Glomerular visceral epithelial cell (primary cell): ENCODE measurements at regions not wholly inside any gene's neighbourhood (a gene's known extent, or its start where the extent isn't known, plus 50 kb on each side); places are given as distances from the start of the nearest gene placed in this dataset.
"Not testable (repeated sequence)": the region's sequence is repeated elsewhere in the genome, so short reads cannot be mapped to it uniquely, and the experiment has no call there.

ENCODE experiments used
- DNase-seq: peaks from one replicate; pipeline ENCODE4 v3.0.0-alpha.2; 2016; ENCODE audit errors: extremely low spot score

DNA sequence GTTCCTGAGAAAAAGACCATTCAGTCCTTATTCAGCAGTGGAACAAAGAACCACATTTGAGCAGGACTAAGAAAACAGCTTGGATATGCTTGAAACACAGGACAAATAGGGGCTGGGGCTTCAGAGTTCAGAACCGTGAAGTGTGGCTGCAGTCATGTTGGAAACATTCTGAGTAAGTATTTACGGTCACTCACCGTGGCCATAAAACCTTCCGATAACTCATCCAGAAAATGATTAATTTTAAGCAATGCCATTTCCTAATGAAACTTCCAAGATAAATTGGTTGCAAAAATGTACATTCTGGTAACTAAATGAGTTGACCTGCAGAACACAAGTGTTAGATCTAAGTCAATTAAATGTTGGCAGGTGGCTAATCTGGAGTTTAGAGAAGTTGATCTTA lies 279.2 kb downstream of the CXCL12 start:
- no peak for DNase-seq

DNA sequence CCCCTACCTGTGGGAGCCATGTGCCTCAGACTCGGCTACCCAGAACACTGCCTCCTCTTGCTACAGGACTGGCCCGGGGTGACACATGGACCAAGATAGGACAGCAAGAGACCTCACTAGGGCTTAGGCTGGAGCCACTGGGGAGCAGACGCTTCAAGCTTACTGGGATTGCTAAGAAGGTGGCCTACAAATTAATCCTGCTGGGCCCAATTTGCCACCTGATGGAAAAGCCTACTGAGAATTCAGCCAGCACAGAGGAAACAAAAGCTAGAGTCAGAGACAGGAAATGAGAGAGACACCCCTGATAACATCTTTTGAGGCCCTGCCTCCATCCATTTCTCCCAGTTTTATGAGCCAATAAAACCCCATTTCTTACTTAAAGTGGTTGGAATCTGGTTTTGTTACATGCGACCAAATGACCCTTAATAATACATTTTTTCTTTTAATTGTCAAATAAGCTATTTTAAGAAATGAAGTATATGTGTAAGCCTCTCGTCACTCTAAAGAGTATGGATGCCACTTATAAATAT lies 282.1 kb downstream of the CXCL12 start:
- no peak for DNase-seq

DNA sequence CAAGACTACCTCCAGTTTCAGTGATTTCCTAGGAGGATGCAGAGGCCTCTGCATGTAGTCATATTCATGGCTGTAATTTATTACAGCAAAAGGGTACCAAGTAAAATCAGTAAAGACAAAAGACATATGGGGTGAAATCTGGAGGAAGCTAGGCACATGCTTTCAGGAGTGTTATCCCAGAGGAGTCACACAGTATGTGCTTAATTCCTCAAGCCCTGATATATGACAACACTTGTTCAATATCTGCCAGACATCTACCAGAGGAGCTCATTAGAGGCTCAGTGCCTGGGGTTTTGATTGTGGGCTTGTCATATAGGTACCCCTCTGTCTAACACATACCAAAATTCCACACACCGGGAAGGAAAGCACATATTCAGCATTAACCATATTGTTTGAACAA lies 283.8 kb downstream of the CXCL12 start:
- DNase-seq: no peak

DNA sequence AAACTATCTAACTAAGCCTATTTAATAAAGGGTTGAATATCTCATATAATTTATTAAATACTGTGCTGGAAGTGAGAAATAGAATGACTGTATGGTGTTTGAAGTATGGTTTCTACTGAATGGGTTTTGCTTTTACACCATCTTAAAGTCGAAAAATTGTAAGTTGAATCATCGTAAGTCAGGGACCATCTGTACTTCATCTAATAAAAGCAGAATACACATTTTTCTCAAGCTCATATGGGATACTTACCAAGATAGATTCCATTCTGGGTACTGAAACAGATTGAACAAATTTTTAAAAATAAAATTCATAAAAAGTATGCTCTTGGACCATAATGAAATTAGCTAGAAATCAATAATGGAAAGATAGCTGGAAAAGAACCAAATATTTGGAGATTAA lies 285.4 kb downstream of the CXCL12 start:
- no peak for DNase-seq

DNA sequence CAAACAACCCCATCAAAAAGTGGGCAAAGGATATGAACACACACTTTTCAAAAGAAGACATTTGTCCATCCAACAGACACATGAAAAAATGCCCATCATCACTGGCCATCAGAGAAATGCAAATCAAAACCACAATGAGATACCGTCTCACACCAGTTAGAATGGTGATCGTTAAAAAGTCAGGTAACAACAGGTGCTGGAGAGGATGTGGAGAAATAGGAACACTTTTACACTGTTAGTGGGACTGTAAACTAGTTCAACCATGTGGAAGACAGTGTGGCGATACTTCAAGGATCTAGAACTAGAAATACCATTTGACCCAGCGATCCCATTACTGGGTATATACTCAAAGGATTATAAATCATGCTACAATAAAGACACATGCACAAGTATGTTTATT lies 288.7 kb downstream of the CXCL12 start:
- not testable (repeated sequence) for DNase-seq

DNA sequence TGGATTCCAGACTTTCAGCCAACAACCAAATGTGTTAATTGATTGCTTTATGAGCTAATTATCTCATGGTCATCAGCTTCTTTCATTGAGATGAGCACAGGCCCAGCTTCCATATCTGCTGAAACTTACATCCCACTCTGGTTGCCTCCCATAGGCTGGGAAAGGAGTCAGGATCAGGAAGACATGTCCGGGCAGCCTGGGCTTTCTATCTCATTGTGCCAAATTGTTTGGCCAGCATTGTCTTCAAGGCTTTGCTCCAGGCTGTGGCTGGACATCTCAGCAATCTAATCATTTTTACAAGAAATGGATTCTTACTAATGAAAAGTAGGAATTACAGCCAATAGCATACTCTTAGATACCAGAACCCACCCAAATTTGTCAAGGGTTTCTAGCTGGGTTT lies 295.2 kb downstream of the CXCL12 start:
- DNase-seq: no peak

DNA sequence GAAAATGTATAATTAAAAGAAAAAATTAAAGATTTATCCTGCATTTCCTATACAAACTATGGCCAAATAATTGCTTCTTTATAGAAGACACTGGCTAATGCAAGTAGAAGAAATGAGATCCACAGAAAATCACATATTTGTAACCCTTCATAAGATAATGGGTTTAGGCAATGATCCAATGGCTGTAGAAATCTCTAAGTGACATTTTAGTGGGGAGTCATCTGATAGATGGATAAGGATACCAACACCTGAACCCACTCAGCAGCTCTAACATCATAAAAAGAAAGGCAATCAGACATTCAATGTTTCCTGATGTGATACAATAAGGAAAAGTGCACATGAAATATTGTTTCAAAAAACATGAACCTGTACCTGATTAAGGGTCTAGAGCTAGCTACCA lies 297.5 kb downstream of the CXCL12 start:
- DNase-seq: no peak

DNA sequence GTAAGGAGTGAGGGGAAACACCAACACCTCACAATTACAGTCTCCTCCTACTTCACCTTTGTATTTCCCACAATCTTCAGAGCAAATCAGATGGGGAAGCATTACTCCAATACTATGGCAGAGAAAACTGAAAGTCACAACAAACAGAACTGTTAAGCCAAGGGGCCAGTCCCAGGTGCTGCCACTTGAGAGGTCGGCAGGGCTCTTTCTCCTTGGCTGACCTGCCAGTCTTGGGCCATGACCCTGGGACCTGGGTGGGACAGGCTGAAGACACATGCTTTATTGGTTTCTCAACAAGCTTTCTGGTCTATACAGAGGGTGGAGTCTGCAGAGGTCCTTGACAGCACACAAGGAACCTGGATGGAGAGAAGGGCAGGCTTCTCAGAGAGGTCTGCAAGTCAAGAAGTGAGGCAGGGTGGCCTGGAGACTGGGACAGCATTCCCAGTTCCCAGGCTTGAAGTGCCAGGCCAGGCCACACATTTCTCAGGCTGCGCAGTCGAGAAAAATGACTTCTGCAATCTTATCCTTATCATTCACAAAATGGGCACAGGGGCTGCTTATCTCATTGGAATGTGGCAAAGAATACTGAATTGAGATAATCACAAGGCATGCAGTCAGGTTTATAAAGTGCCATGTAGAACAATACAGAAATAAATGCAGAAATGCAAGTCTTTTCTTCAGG lies 301.0 kb downstream of the CXCL12 start:
- DNase-seq: no peak

DNA sequence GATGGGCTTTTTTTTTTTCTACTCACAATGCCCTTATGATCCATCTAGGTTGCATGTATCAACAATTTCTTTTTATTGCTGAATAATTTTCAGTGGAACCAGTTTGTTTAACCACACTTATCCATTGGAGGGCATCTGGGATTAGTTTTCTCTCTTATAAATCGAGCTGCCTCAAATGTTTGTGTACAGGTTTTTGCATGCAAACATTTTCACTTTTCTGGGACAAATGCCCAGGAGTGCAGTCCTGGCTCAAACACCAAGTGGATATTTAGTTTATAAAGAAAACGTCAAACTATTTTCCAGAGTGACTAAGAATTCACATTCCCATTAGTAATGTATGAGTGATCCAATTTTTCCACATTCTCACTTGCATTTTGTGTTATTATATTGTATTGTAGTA lies 313.4 kb downstream of the CXCL12 start:
- no peak for DNase-seq

DNA sequence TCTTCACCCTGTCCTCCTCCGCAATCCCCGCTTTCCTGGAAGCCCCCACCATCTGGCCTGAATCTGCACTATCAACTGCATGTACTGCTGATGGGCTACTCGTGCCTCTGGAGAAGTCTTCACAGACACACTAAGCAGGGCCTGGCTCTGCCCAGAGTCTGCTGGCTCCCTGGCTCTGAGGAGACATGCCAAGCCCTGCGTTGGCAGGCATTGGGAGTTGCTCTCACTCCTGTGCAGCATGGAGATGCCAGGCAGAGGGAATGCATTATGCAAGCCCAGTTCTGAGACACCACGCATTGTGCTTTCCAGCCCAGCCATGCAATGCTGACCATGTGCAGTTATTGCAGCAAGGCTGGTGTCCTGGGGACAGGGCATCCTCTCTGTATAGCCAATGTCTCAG lies 314.6 kb downstream of the CXCL12 start:
- no peak for DNase-seq

DNA sequence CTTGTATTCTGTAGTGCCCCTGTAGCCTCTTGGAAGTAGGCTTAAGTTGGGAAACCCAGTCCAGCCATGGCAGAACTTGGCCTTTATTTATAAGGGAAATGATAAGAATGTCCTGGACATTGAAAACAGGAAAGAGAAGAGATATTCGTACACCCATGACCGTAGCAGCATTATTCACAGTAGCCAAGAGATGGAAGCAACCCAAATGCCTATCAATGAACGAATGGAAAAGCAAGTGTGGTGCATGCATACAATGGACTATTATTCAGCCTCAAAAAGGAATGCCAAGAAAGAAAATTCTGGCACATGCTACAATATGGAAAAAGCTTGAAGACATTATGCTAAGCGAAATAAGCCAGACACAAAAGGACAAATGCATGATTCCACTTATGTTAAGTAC lies 315.3 kb downstream of the CXCL12 start:
- no peak for DNase-seq

DNA sequence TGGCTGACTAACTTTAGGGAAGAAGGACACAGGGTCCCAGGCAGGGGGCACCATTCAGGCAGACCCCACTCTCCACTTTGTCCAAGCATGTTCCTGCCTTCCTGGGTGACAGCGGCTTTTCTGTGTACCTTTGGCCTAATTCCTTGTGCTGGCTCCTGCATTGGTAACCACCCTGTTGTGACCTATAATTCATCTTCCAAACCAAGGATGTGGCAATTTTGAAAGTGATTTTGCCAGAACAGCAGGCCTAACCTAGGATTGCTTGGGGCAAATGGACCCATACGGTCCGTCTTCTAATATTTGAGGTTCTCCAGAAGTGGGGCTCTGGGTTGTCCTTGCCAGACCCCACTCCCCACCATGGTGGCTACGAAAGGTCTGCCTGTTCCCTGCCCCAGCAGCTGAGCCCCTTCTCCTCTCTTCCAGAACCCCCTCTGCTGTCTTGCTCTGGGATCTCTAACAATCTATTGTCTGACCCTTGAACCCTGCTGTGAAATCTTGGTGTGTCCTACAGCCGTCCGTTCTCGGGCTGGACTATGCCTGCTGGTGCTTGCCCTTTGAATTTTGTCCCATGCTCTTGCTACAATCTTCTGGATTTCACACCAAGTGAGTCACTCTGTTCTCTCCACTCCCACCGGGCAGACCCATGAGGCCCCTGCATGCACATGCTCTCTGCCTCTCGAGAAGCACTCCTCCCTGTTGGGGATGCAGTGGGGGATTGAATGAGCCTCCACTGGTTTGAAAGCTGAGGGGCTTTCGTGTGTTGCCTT lies 316.0 kb downstream of the CXCL12 start:
- no peak for DNase-seq

DNA sequence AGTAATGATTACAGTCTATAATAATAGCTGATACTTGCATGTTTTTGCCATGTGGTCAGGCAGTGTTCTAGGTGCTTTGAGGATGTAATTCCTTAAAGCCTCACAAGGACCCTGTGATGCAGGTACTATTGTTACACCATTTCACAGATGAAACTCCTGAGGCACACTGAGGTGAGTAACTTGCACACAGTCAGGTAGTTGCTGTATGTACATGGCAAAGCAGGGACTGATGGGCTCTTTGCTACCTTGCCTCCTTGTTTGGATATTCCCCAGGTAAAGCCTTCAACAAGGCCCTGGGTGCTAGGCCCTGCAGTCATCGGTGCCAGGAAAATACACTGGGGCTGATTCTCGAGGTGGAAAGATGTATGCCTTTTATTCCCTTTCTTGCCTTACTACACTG lies 317.5 kb downstream of the CXCL12 start:
- no peak for DNase-seq

DNA sequence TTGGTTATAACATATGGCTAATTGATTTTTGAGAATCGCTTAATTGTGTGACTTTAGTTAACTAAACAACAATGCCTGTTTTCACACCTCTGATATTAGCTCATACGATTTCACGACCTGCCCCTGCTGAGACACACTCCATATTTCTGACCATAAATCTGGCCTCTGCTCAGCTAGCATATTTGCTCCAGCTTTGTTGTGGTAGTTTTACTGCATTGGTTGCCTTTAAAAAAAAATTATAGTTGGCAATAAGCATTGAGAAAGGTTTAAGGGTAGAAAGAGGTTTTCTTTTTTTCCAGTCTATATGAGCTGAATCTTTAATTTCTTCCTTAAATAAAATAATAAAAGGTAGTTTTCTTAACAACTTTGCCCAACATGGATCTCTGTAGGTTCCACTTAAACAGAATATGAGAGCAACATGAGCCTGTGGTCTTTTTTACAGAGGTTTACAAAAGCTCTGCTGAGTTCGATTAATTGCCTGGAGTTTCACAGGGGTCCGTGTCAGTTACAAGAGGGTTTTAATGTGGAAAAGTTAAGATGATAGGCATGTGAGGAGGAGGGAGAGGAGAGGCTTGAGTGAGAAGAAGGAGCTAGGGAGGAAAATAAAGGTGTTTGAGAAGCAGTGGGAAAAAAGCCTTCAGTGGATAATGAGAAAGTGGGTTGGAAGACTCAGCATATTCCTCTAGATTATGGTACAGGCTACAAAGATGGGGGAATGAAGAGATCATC lies 318.2 kb downstream of the CXCL12 start:
- no peak for DNase-seq

DNA sequence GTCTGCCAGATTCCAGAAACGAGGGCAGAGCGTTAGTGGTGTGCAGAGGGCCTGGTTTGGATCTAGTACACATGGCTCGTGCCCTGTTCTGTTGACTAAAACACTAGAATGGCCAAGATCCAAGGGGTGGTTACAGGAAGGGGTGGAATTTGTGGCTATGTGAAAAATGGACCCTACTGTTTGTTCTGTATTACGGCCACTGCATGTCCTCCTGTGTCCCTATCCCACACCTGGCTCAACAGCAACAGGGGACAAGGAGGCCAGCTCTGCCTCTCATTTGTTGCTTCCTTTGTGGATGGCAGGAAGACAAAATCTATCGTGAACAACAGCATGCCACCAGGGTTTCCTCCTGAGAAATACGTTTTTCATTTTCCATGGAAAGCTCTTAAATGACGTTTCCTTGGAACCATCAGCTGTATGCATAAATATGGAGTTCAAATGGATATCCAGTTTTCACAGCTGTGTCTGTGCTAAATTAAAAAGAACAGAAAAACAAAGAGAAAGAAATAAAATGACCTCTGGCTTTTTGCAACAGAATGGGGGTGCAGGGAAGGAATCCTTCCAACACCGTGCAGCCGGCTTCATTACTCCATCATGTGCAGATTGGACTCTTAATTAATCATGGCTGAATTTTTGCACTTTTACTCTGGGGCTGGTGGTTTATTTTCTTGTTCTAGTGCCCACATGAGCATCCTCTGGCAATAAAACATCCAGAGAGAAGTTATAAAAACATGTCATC lies 318.9 kb downstream of the CXCL12 start:
- no peak for DNase-seq

DNA sequence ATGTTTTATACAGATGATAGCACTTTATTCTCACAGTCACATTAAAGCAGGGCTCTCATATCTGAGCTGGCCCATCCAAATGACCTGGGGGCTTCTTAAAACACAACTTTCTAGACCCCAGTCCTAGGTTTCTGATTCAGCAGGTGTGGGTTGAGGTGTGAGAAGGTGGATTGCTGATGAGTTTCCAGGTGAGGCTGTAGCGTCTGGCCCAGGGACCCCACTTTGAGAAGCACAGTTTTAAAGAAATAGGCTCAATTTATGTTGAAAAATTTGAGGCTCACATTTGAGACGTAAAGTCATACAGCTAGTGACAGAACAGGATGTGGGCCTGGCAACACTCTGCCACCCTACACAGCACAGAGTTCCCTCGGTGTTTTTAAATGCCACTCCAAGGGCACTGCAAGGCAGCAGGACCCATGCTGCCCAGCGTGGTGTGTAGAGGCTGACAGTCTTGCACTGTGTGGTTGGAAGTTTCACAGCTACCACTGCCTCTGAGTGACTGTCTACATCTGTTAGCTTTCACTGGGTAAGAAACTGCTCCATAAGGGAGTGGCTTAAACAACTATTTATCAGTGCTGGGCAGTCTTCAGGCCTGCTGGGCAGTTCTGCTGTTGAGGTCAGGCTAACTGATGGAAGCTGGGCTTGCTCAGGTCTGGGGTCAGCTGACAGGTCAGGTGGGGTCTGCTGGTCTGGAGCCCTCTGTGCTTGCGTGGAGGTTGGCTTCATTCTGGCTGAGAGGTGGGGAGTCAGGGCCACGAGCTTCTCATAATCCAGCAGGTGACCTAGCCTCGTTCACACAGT lies 319.7 kb downstream of the CXCL12 start:
- DNase-seq: no peak

DNA sequence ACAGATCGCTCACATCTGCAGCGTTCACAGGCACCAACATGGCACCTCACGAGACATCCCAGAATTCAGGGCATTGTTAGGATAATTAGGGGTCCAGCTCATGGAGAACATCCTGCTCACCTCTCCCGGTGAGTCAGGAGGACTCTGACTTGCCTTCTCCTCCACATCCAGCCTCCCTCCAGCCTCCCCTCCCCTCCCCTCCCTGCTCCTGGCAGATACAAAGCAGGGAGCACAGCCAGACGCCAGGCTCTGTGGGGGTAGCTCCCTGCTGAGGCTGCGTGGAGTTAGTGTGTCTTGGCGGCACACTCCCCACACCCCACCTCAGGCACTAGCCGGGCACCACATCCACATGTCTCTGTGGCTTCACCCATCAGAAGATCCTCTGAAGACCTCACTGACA lies 320.6 kb downstream of the CXCL12 start:
- DNase-seq: no peak

DNA sequence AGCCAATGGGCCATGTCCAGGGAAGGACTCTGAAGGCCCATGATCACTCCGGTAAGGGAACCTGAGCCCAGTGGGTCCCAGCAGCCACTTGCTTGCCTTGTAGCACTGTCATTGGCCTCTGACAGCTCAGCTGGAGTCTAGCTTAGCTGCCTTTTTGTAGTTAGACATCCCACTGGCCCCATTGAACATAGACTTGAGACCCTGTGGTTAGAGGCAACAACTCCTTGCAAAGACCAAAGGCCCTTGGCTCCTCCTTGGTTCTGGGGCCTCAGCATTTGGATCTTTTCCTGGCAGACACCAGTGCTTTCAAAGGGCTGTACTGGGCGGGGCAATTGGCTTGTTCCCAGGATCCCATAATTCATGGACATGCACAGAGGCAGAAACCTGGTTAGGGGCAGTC lies 321.2 kb downstream of the CXCL12 start:
- no peak for DNase-seq

DNA sequence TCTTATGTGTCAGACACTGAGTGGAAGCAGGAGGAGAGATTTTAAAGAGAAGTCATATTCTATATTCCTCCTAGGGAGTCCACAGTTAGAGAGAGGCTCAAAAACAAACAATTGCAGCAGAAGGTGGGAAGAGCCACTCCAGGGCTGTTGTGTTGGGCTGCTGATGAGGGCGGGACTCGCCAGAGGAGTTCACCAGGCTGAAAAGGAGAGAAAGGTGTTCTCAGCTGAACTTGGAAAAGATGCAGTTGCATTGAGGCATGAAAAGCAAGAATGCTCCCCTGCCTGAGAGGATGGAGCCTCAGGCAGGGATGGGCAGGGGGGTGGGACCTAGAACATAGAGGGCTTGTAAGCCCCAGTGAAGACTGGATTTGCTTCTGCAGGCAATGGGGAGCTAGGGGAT lies 324.2 kb downstream of the CXCL12 start:
- DNase-seq: no peak

DNA sequence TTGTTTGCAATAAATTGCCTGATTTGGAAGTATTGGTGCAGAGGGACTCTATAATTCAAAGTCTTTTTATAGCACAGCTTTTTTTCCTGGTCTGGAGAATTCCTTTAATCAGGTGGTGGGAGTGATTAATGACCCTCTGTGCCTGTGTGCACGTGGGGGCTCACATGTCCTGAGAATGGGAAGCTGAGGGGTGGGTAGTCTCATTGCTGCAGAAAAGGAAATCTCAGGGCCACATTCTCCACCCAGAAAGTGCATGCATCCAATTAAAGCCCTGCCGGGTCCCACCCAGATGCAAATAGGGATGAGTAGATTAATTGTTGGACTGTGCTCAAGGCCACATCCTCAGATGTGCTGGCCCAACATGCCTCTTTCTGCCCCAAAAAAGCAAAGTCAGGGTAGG lies 324.7 kb downstream of the CXCL12 start:
- DNase-seq: no peak

DNA sequence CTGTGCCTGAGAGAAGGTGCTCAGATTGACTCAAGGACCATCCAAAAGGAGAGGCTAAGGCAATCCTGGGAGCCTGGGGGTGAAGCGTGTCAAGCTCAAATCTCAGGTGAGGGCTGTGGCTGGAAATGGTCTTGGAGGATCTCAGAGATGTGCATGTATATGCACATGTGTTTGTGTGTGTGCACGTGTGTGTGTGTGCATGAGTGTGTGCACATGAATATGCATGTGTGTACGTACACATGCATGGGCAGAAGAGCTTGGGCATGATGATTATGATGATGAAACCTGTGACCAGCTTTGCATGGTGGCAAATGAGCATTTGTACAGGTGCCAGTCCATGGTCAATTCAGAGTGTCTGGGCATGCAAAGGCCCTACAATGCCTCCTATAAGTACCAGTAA lies 326.6 kb downstream of the CXCL12 start:
- DNase-seq: no peak
